ENCODE measurements at regions not wholly inside any gene's neighbourhood (a gene's known extent, or its start where the extent isn't known, plus 50 kb on each side); places are given as distances from the start of the nearest gene placed in this dataset.

- TF ChIP-seq ZNF462 (CRISPR knock-in tag; IDR thresholded peaks at IDR 0.05) (no peak), CREB1 (CRISPR knock-in tag; IDR thresholded peaks at IDR 0.05; ENCODE audit: low read depth) (no peak), ZNF114 (CRISPR knock-in tag; IDR thresholded peaks at IDR 0.05) (no peak), ZNF331 (CRISPR knock-in tag; IDR thresholded peaks at IDR 0.05; ENCODE audit: low read depth) (no peak)
Observed at GRCh38 chr4:14878681-14879080, 123.6 kb upstream of the CPEB2 start (continued).

GRCh38 chr4:14879683-14880082 is 122.6 kb upstream of the CPEB2 start:
- no peak for DNase-seq (ENCODE audit: low spot score)
- peaks cover 2% of the 10 kb centered on the region; the same call in 1 of the 2 replicates for H3K9me2 ChIP-seq (ENCODE audit: insufficient read depth)
- no peaks in the 10 kb centered on the region for H3K36me3 ChIP-seq (ENCODE audit: insufficient read depth)
- H3F3A ChIP-seq (replicated peaks; ENCODE audit: low read depth) = no peaks in the 10 kb centered on the region
- H3K79me2 ChIP-seq (replicated peaks; ENCODE audit: insufficient read depth) = no peaks in the 10 kb centered on the region
- no peaks in the 10 kb centered on the region for H3K4me1 ChIP-seq (ENCODE audit: insufficient read depth)
- Mint-ChIP-seq H3K4me1 (peaks cover under 1% of the 10 kb centered on the region; the same call in 1 of the 3 replicates), H3K27ac (no peak overlapping the region), H3K27me3 (ENCODE audit: insufficient read depth, low read depth, poor library complexity) (no peaks in the 10 kb centered on the region), H3K36me3 (ENCODE audit: low read depth) (no peaks in the 10 kb centered on the region), H3K9me3 (no peaks in the 10 kb centered on the region), H3K4me3 (no peak overlapping the region)
- no peak overlapping the region for H2AFZ ChIP-seq
- H3K4me3 ChIP-seq = no peak overlapping the region
- H4K20me1 ChIP-seq (replicated peaks; ENCODE audit: insufficient read depth) = no peaks in the 10 kb centered on the region
- H3K4me2 ChIP-seq = no peak overlapping the region
- no peak for ATAC-seq
- no peak overlapping the region for H3K27ac ChIP-seq (ENCODE audit: low read depth)
- TF ChIP-seq EZH2 (IDR thresholded peaks at IDR 0.05; ENCODE audit: low read depth, unreplicated experiment) = no peak
- no peak for TF ChIP-seq ZNF114 (CRISPR knock-in tag; IDR thresholded peaks at IDR 0.05)
- no peak for TF ChIP-seq ETS1 (IDR thresholded peaks at IDR 0.05)
- no peak for TF ChIP-seq POLR2AphosphoS5 (IDR thresholded peaks at IDR 0.05; ENCODE audit: low read depth)
- TF ChIP-seq JUNB (IDR thresholded peaks at IDR 0.05; ENCODE audit: unreplicated experiment) = no peak
- H3K27me3 ChIP-seq (ENCODE audit: insufficient read depth) = no peaks in the 10 kb centered on the region

All from GM23338 (cell line).